HG03095 (cell line): ENCODE measurements at regions not wholly inside any gene's neighbourhood (a gene's known extent, or its start where the extent isn't known, plus 50 kb on each side); places are given as distances from the start of the nearest gene placed in this dataset.
"Not testable (repeated sequence)": the region's sequence is repeated elsewhere in the genome, so short reads cannot be mapped to it uniquely, and the experiment has no call there.

Experiments
- ATAC-seq: cut with Tn5 transposase; IDR thresholded peaks from one replicate; pipeline ENCODE4 v1.9.1; 2021; ENCODE audit warnings: moderate library complexity; ENCODE audit not compliant: unreplicated experiment

GRCh38 chr6:115131709-115132490 lies 789.1 kb upstream of the HS3ST5 start:
- no peak for ATAC-seq

- not testable (repeated sequence) for ATAC-seq
Observed at GRCh38 chr6:115121513-115121912, 778.7 kb upstream of the HS3ST5 start.

- ATAC-seq: no peak
Observed at GRCh38 chr6:115120391-115120790, 777.6 kb upstream of the HS3ST5 start.

GRCh38 chr6:115091461-115091860 lies 748.6 kb upstream of the HS3ST5 start:
- ATAC-seq: no peak

GRCh38 chr6:115078555-115078954 lies 735.7 kb upstream of the HS3ST5 start:
- ATAC-seq: no peak

GRCh38 chr6:115071962-115072361 lies 729.1 kb upstream of the HS3ST5 start:
- ATAC-seq: no peak

- no peak for ATAC-seq
Observed at GRCh38 chr6:115067690-115068447, 725.0 kb upstream of the HS3ST5 start.

- ATAC-seq: no peak
Observed at GRCh38 chr6:115064680-115065079, 721.9 kb upstream of the HS3ST5 start.

GRCh38 chr6:115060581-115060980 lies 717.8 kb upstream of the HS3ST5 start:
- ATAC-seq: no peak

GRCh38 chr6:115058414-115059211 lies 715.8 kb upstream of the HS3ST5 start:
- no peak for ATAC-seq

GRCh38 chr6:115055579-115055978 lies 712.8 kb upstream of the HS3ST5 start:
- no peak for ATAC-seq

- ATAC-seq: not testable (repeated sequence)
Observed at GRCh38 chr6:115054242-115054641, 711.4 kb upstream of the HS3ST5 start.

GRCh38 chr6:115053169-115053860 lies 710.5 kb upstream of the HS3ST5 start:
- ATAC-seq: no peak

- ATAC-seq: no peak
Observed at GRCh38 chr6:115016593-115016992, 673.8 kb upstream of the HS3ST5 start.

- no peak for ATAC-seq
Observed at GRCh38 chr6:115004982-115005381, 662.2 kb upstream of the HS3ST5 start.

- ATAC-seq: no peak
Observed at GRCh38 chr6:115004204-115004603, 661.4 kb upstream of the HS3ST5 start.

- no peak for ATAC-seq
Observed at GRCh38 chr6:115001731-115002350, 659.0 kb upstream of the HS3ST5 start.

GRCh38 chr6:115000736-115001135 lies 657.9 kb upstream of the HS3ST5 start:
- ATAC-seq: no peak

- no peak for ATAC-seq
Observed at GRCh38 chr6:114998492-114998891, 655.7 kb upstream of the HS3ST5 start.

GRCh38 chr6:114997813-114998292 lies 655.0 kb upstream of the HS3ST5 start:
- peak; percentile 63 for ATAC-seq
